ENCODE measurements at regions not wholly inside any gene's neighbourhood (a gene's known extent, or its start where the extent isn't known, plus 50 kb on each side); places are given as distances from the start of the nearest gene placed in this dataset.

- no peak for TF ChIP-seq POLR2A (IDR thresholded peaks at IDR 0.05)
- no peak for TF ChIP-seq CTCF (IDR thresholded peaks at IDR 0.05)
- Histone ChIP-seq H3K4me1 (no peaks in the 10 kb centered on the region), H3K9me3 (no peaks in the 10 kb centered on the region), H3K27me3 (no peaks in the 10 kb centered on the region), H3K27ac (no peak overlapping the region), H3K36me3 (no peaks in the 10 kb centered on the region), H3K4me3 (no peak overlapping the region)
- DNase-seq = no peak
These were observed 873.5 kb upstream of the EEF2KMT start for GRCh38 chr16:5971106-5971505.

DNA sequence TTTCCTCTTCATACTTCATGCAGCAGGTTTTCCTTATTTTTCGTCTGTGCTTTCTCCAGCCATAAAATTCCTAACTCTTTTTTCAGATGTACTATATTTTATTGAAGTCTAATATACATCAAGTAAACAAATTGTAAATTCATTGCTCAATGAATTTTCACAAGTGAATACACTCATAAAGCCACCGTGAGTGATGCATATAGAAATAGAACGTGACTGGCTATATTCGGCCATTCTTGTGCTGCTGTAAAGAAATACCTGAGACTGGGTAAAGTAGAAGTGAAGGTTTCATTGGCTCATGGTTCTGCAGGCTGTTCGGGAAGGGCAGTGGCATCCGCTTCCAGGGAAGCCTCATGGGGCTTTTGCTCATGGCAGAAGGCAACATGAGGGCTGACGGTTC is 868.4 kb upstream of the EEF2KMT start:
- TF ChIP-seq POLR2A (IDR thresholded peaks at IDR 0.05) = no peak
- TF ChIP-seq CTCF (IDR thresholded peaks at IDR 0.05) = no peak
- H3K27ac ChIP-seq = no peak overlapping the region
- H3K4me3 ChIP-seq = no peak overlapping the region
- no peaks in the 10 kb centered on the region for H3K27me3 ChIP-seq
- no peak for DNase-seq
- H3K9me3 ChIP-seq = no peaks in the 10 kb centered on the region
- H3K36me3 ChIP-seq = no peaks in the 10 kb centered on the region
- no peaks in the 10 kb centered on the region for H3K4me1 ChIP-seq

DNA sequence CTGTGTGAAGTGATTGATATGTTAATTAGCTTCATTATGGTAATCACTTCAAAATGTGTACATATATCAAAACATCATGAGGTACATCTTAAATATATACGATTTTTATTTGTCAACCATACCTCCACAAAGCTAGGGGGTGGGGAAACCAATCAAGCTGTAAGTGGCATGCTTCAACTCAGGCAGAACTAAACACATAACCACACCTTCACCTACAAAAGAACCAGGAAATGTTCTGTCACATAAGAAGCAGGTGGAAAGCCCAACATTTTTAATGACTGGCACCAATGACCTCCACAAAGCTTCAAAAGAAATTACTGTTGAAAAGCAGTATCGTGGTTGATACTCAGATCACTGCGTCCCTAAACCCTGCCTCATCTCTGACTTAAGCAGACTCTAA is 867.7 kb upstream of the EEF2KMT start:
- no peaks in the 10 kb centered on the region for H3K27me3 ChIP-seq
- DNase-seq = no peak
- no peak overlapping the region for H3K27ac ChIP-seq
- H3K9me3 ChIP-seq = no peaks in the 10 kb centered on the region
- TF ChIP-seq CTCF (IDR thresholded peaks at IDR 0.05) (no peak), POLR2A (IDR thresholded peaks at IDR 0.05) (no peak)
- H3K4me3 ChIP-seq = no peak overlapping the region
- no peaks in the 10 kb centered on the region for H3K36me3 ChIP-seq
- H3K4me1 ChIP-seq = no peaks in the 10 kb centered on the region

DNA sequence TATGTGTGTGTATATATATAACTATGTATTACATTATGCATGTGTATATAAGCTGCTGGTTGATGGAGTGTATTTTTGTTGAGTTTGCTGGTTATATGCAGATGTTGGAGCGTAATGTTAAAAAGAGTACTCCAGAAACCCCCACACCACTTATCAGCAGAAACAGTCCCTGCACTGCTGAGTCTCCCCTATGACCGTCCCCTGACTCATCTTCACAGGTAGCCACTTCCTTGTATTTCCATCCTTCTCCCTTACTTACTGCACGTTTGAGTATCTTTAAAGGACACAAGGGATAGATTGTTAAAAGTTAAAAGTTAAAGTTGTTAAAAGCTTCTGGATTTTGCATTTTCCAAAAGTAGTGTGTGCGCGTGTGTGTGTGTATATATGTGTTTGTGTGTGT is 853.9 kb upstream of the EEF2KMT start:
- no peak for TF ChIP-seq CTCF (IDR thresholded peaks at IDR 0.05)
- no peak for TF ChIP-seq POLR2A (IDR thresholded peaks at IDR 0.05)

GRCh38 chr16:5944971-5945370 is 847.4 kb upstream of the EEF2KMT start:
- H3K4me3 ChIP-seq = no peak overlapping the region
- H3K4me1 ChIP-seq = no peaks in the 10 kb centered on the region
- TF ChIP-seq POLR2A (IDR thresholded peaks at IDR 0.05) (no peak), CTCF (IDR thresholded peaks at IDR 0.05) (no peak)
- H3K27ac ChIP-seq = no peak overlapping the region
- no peaks in the 10 kb centered on the region for H3K27me3 ChIP-seq
- no peaks in the 10 kb centered on the region for H3K36me3 ChIP-seq
- H3K9me3 ChIP-seq = peaks cover 0 to 10% (median 0%) of the 10 kb centered on the region in 4 donors
- DNase-seq = no peak

More for the DNA sequence above, 853.9 kb upstream of the EEF2KMT start:
- no peak overlapping the region for H3K4me3 ChIP-seq
- no peak overlapping the region for H3K27ac ChIP-seq
- no peaks in the 10 kb centered on the region for H3K4me1 ChIP-seq
- H3K9me3 ChIP-seq = no peaks in the 10 kb centered on the region
- H3K27me3 ChIP-seq = no peaks in the 10 kb centered on the region
- no peak for DNase-seq
- no peaks in the 10 kb centered on the region for H3K36me3 ChIP-seq

DNA sequence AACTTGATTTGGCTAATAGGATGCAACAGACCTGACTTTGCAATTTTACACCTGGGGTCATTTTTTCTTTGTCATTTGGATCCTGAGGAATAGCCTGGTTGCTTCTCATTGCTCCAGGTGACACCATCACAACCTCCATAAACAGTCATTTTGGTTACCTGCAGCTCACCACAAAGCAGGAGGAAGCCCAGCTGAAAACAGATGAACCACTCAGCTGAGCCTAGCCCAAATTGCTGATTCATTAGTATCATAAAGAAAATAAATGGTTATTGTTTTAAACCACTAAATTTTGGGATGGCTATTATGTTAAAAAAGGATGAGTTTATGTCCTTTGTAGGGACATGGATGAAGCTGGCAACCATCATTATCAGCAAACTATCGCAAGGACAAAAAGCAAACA is 841.0 kb upstream of the EEF2KMT start:
- H3K36me3 ChIP-seq = no peaks in the 10 kb centered on the region
- no peak for DNase-seq
- peaks cover 0 to 13% (median 0%) of the 10 kb centered on the region in 4 donors for H3K9me3 ChIP-seq
- H3K27ac ChIP-seq = no peak overlapping the region
- H3K27me3 ChIP-seq = no peaks in the 10 kb centered on the region
- no peak overlapping the region for H3K4me3 ChIP-seq
- TF ChIP-seq CTCF (IDR thresholded peaks at IDR 0.05) (no peak), POLR2A (IDR thresholded peaks at IDR 0.05) (no peak)
- H3K4me1 ChIP-seq = no peaks in the 10 kb centered on the region
